GM18519 (cell line): ENCODE measurements at regions not wholly inside any gene's neighbourhood (a gene's known extent, or its start where the extent isn't known, plus 50 kb on each side); places are given as distances from the start of the nearest gene placed in this dataset.

ENCODE experiments used
- ATAC-seq: cut with Tn5 transposase; IDR thresholded peaks from one replicate; pipeline ENCODE4 v1.9.1; 2021; ENCODE audit warnings: mild to moderate bottlenecking, moderate library complexity; ENCODE audit not compliant: unreplicated experiment, low FRiP score

GRCh38 chr4:141573678-141574077 lies 62.7 kb upstream of the IL15 start:
- no peak for ATAC-seq

DNA sequence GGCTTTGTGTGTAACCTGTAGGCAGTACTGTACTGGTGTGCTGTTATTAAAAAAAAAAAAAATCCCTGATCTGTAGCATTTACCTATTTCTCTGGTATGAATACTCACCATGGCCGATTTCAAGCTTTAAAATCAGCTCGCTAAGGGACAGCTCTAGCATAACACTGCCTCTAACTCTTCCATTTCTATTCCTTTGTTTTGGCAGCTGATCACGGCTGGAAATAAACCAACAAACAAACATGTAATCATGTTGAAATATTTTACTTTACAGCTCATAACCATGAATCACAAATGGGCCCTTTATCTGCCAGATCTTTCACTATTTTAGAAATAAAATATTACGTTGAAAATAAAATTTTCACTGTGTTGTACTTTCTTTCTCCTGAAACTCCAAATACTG lies 60.5 kb upstream of the IL15 start:
- ATAC-seq = no peak

GRCh38 chr4:141576585-141577110 lies 59.7 kb upstream of the IL15 start:
- no peak for ATAC-seq

DNA sequence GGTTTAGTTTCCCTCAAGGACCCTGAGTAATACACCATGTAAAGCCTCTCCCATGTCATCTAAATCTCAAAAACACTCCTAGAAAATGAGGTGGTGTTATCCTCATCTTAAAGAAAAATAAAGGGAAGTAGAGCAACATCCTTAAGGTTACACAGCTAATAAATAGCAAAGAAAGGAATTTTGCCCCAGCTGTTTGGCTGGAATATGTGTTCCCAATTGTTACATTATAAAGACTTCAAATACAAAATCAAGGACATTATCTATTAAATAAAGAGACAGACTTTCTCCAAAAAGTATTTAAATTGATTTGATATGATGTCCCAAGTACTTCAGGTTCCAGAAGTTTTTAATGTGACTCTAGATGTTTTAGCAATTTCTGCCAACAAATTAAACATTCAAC lies 57.9 kb upstream of the IL15 start:
- no peak for ATAC-seq

- no peak for ATAC-seq
Observed at GRCh38 chr4:141580523-141580922, 55.9 kb upstream of the IL15 start.
